H1 (cell line): ENCODE measurements at regions not wholly inside any gene's neighbourhood (a gene's known extent, or its start where the extent isn't known, plus 50 kb on each side); places are given as distances from the start of the nearest gene placed in this dataset.

Experiments
- CEBPB ChIP-seq: IDR thresholded peaks from 2 replicates; pipeline ENCODE4 v1.6.1; 2012; ENCODE audit warnings: low read depth, low read length
- CHD7 ChIP-seq: fragments of 300-600 bp; sonication (generic); IDR thresholded peaks from 2 replicates; pipeline ENCODE4 v1.7.1; 2012; ENCODE audit warnings: low read length, moderate library complexity, mild to moderate bottlenecking, inconsistent platforms; ENCODE audit not compliant: insufficient replicate concordance
- CTCF ChIP-seq, 3 experiments: IDR thresholded peaks; 1 replicate in 2 of 3; 2 replicates in 1 of 3; pipeline versions ENCODE4 v1.5.1 to v1.6.1; 2011; ENCODE audit warnings: low read length in 3 of 3, mild to moderate bottlenecking in 3 of 3, inconsistent platforms in 2 of 3, low read depth in 1 of 3, moderate library complexity in 1 of 3; ENCODE audit not compliant: insufficient read depth in 1 of 3; ENCODE audit errors: control extremely low read depth in 1 of 3
- E2F6 ChIP-seq: IDR thresholded peaks from 2 replicates; pipeline ENCODE4 v1.6.1; 2012; ENCODE audit warnings: inconsistent platforms
- EP300 ChIP-seq, 2 experiments: IDR thresholded peaks; 1 replicate in 1 of 2; 2 replicates in 1 of 2; pipeline ENCODE4 v1.6.1; 2011 to 2012; ENCODE audit warnings: low read depth in 2 of 2, low read length in 2 of 2, mild to moderate bottlenecking in 2 of 2, borderline replicate concordance in 1 of 2, inconsistent platforms in 1 of 2, moderate library complexity in 1 of 2
- KDM1A ChIP-seq: fragments of 200-600, 300-600 bp; sonication (generic); IDR thresholded peaks from 2 replicates; pipeline ENCODE4 v1.7.1; 2016; ENCODE audit warnings: mild to moderate bottlenecking, low read length, borderline replicate concordance
- TF ChIP-seq, protein P1 (sequence below): IDR thresholded peaks from 2 replicates; pipeline ENCODE4 v1.6.1; 2011; ENCODE audit warnings: low read depth, mild to moderate bottlenecking, low read length; ENCODE audit not compliant: insufficient read depth

- TF ChIP-seq CHD7 (no peak), E2F6 (no peak), KDM1A (no peak), EP300 (IDR thresholded peaks at IDR 0.05; ENCODE audit: borderline replicate concordance in 1 of 2, low read depth in 2 of 2, low read length in 2 of 2) (no peak), CEBPB (no peak), CTCF (IDR thresholded peaks at IDR 0.05; ENCODE audit: control extremely low read depth in 1 of 3, insufficient read depth in 1 of 3, low read depth in 1 of 3, low read length in 3 of 3) (no peak)
- TF ChIP-seq, protein P1, sequence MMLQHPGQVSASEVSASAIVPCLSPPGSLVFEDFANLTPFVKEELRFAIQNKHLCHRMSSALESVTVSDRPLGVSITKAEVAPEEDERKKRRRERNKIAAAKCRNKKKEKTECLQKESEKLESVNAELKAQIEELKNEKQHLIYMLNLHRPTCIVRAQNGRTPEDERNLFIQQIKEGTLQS = no peak
Measured at GRCh38 chr3:159919873-159920272, 68.8 kb upstream of the IL12A start (continued).
